Adrenal gland (tissue), 9 donors: ENCODE measurements at regions not wholly inside any gene's neighbourhood (a gene's known extent, or its start where the extent isn't known, plus 50 kb on each side); places are given as distances from the start of the nearest gene placed in this dataset.

Experiments
- DNase-seq, 7 donors: peaks; one replicate each; pipeline ENCODE4 v3.0.0-alpha.2; 2019 to 2020
- H3K27ac ChIP-seq, 5 donors: fragments of 200-600 bp; sonication (generic) in 4 of 5; 1 replicate in 3 of 5; 2 replicates in 2 of 5; pipeline versions ENCODE4 v1.5.1 to v1.8.0; 2016 to 2020; ENCODE audit warnings: mild to moderate bottlenecking in 1 of 5
- H3K27me3 ChIP-seq: fragments of 200-600 bp; 2 replicates; pipeline ENCODE4 v1.8.0; 2021
- H3K36me3 ChIP-seq, 2 donors: fragments of 200-600 bp; replicated peaks in 1 of 2; 1 replicate in 1 of 2; 2 replicates in 1 of 2; pipeline versions ENCODE4 v1.5.1 to v1.8.0; 2018 to 2022
- H3K4me1 ChIP-seq, 2 donors: fragments of 200-600 bp; replicated peaks in 1 of 2; 1 replicate in 1 of 2; 2 replicates in 1 of 2; pipeline versions ENCODE4 v1.5.1 to v1.8.0; 2018 to 2021
- H3K4me3 ChIP-seq, 4 donors: fragments of 200-600 bp; sonication (generic) in 3 of 4; one replicate each; pipeline ENCODE4 v1.5.1; 2016 to 2018
- H3K9me3 ChIP-seq, 3 donors: fragments of 200-600 bp; sonication (generic) in 1 of 3; replicated peaks in 1 of 3; 1 replicate in 2 of 3; 2 replicates in 1 of 3; pipeline versions ENCODE4 v1.5.1 to v1.8.0; 2016 to 2021
- CTCF ChIP-seq, 6 experiments: fragments of 450-650 bp in 4 of 6; fragments of 200-600 bp in 2 of 6; sonication (generic) in 1 of 6; IDR thresholded peaks; 1 replicate in 5 of 6; 2 replicates in 1 of 6; pipeline versions ENCODE4 v1.5.1 to v1.8.0; 2016 to 2021; ENCODE audit warnings: antibody characterized with exemption in 6 of 6, mild to moderate bottlenecking in 2 of 6, moderate library complexity in 1 of 6
- POLR2A ChIP-seq, 2 donors: fragments of 450-650 bp; IDR thresholded peaks; one replicate each; pipeline ENCODE4 v1.6.1; 2017; ENCODE audit warnings: antibody characterized with exemption in 2 of 2, mild to moderate bottlenecking in 2 of 2, moderate library complexity in 1 of 2
- WGBS, 4 donors: extraction: QIAGEN DNeasy Blood & Tissue Kit in 2 of 4; methylation state at CpG; one replicate each; pipeline versions ENCODE4 v1.1.5 to v1.1.7; 2013 to 2017; 5-methylcytosine and 5-hydroxymethylcytosine counted together
- intact Hi-C, 2 donors: fragments of 100-400 bp; cut with DNase I; formaldehyde crosslinking; loops; one replicate each; pipeline versions ENCODE4 v1.14.1 to v1.15.0; 2022 to 2023
- donor health status: healthy with polysubstance abuse.
- donor health status: Bipolar disorder and iron deficiency.
- donor health status: DM: yes; HTN: yes; CAD: no.
- donor health status: DM: no; HTN: no; CAD: no.
- donor health status: DM: no; HTN: no; CAD: no.

GRCh38 chr5:21642312-21642711, 1210.8 kb downstream of the CDH12 start:
- WGBS, 4 donors: 79 to 89% (median 83%) methylated on average over 1 of the region's 1 CpG
- intact Hi-C loops: no loop called here
- Histone ChIP-seq H3K4me1 (no peaks in the 10 kb centered on the region), H3K36me3 (no peaks in the 10 kb centered on the region), H3K9me3 (no peaks in the 10 kb centered on the region), H3K4me3 (no peak overlapping the region), H3K27me3 (no peaks in the 10 kb centered on the region), H3K27ac (no peak overlapping the region)
- DNase-seq: no peak
- TF ChIP-seq CTCF (IDR thresholded peaks at IDR 0.05) (no peak), POLR2A (IDR thresholded peaks at IDR 0.05) (no peak)

GRCh38 chr5:21623831-21624230, 1229.3 kb downstream of the CDH12 start:
- Histone ChIP-seq H3K4me3 (no peak overlapping the region), H3K27me3 (no peaks in the 10 kb centered on the region), H3K4me1 (no peaks in the 10 kb centered on the region), H3K36me3 (no peaks in the 10 kb centered on the region), H3K27ac (no peak overlapping the region), H3K9me3 (no peaks in the 10 kb centered on the region)
- no peak for DNase-seq
- no peak for TF ChIP-seq POLR2A (IDR thresholded peaks at IDR 0.05)
- no peak for TF ChIP-seq CTCF (IDR thresholded peaks at IDR 0.05)
- intact Hi-C loops: no loop called here
- 97 to 100% (median 98%) methylated on average over 2 of the region's 2 CpGs for WGBS, 4 donors

- whole genome bisulfite sequencing, 4 donors: 90 to 94% (median 90%) methylated on average over 16 of the region's 16 CpGs
- no peak for TF ChIP-seq POLR2A (IDR thresholded peaks at IDR 0.05)
- TF ChIP-seq CTCF (IDR thresholded peaks at IDR 0.05): no peak
- no peak for DNase-seq
- no peaks in the 10 kb centered on the region for H3K36me3 ChIP-seq
- H3K27me3 ChIP-seq: no peaks in the 10 kb centered on the region
- H3K9me3 ChIP-seq: no peaks in the 10 kb centered on the region
- H3K27ac ChIP-seq: no peak overlapping the region
- H3K4me1 ChIP-seq: no peaks in the 10 kb centered on the region
- H3K4me3 ChIP-seq: no peak overlapping the region
- intact Hi-C loops: no loop called here
Observed at GRCh38 chr5:21615195-21615765, 1237.9 kb downstream of the CDH12 start.

- no peaks in the 10 kb centered on the region for H3K27me3 ChIP-seq
- intact Hi-C loops: no loop called here
- no peak overlapping the region for H3K27ac ChIP-seq
- H3K9me3 ChIP-seq: no peaks in the 10 kb centered on the region
- no peaks in the 10 kb centered on the region for H3K4me1 ChIP-seq
- no peak overlapping the region for H3K4me3 ChIP-seq
- H3K36me3 ChIP-seq: no peaks in the 10 kb centered on the region
- no peak for TF ChIP-seq CTCF (IDR thresholded peaks at IDR 0.05)
- TF ChIP-seq POLR2A (IDR thresholded peaks at IDR 0.05): no peak
- 73 to 82% (median 80%) methylated on average over 5 of the region's 5 CpGs for WGBS, 4 donors
- no peak for DNase-seq
Observed at GRCh38 chr5:21613971-21614488, 1239.1 kb downstream of the CDH12 start.
